Nephron (organoid): ENCODE measurements at regions not wholly inside any gene's neighbourhood (a gene's known extent, or its start where the extent isn't known, plus 50 kb on each side); places are given as distances from the start of the nearest gene placed in this dataset.

Experiments
- H3K27ac Mint-ChIP-seq, 3 experiments: 2 replicates each; pipeline ENCODE4 v1.8.0; 2020; ENCODE audit warnings: mixed read lengths in 3 of 3, mild to moderate bottlenecking in 2 of 3, moderate library complexity in 1 of 3
- H3K27me3 Mint-ChIP-seq: 2 replicates; pipeline ENCODE4 v1.8.0; 2021; ENCODE audit warnings: low read depth, mild to moderate bottlenecking, moderate library complexity, mixed read lengths
- H3K36me3 Mint-ChIP-seq: 2 replicates; pipeline ENCODE4 v1.8.0; 2020; ENCODE audit warnings: low read depth, mixed read lengths
- H3K4me1 Mint-ChIP-seq: 2 replicates; pipeline ENCODE4 v1.8.0; 2020; ENCODE audit warnings: mixed read lengths
- H3K4me3 Mint-ChIP-seq, 3 experiments: 2 replicates each; pipeline ENCODE4 v1.8.0; 2020; ENCODE audit warnings: mild to moderate bottlenecking in 3 of 3, mixed read lengths in 3 of 3, moderate library complexity in 2 of 3
- H3K9me3 Mint-ChIP-seq: 2 replicates; pipeline ENCODE4 v1.8.0; 2020; ENCODE audit warnings: mixed read lengths
- TF ChIP-seq, protein P1 (sequence below), 3 experiments: fragments of 200-600 bp; sonication (generic); IDR thresholded peaks; one replicate each; pipeline ENCODE4 v1.5.0; 2021; ENCODE audit warnings: antibody characterized with exemption in 3 of 3; ENCODE audit not compliant: unreplicated experiment in 3 of 3

DNA sequence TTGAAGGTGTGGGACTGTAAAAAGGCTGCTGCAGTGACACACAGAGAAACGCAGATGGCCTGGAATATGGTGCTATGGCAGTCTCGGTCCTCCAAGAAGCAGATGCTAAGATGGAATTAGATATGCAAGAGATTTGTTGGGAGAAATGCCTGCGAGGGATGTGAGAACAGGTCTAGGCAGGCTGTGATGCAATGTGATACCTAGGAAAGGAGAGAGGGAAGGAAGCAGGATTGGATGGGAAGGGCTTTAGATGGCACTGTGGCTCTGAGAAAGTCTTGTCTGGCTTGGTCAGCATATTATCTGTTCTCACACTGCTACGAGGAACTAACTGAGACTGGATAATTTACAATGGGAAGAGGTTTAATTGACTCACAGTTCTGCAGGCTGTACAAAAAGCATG lies 374.4 kb downstream of the BCAT1 start:
- Mint-ChIP-seq H3K9me3 (peaks cover 21% of the 10 kb centered on the region), H3K27ac (no peak overlapping the region), H3K27me3 (no peaks in the 10 kb centered on the region), H3K4me3 (no peak overlapping the region), H3K36me3 (peaks cover 7% of the 10 kb centered on the region), H3K4me1 (no peaks in the 10 kb centered on the region)
- TF ChIP-seq, protein P1, sequence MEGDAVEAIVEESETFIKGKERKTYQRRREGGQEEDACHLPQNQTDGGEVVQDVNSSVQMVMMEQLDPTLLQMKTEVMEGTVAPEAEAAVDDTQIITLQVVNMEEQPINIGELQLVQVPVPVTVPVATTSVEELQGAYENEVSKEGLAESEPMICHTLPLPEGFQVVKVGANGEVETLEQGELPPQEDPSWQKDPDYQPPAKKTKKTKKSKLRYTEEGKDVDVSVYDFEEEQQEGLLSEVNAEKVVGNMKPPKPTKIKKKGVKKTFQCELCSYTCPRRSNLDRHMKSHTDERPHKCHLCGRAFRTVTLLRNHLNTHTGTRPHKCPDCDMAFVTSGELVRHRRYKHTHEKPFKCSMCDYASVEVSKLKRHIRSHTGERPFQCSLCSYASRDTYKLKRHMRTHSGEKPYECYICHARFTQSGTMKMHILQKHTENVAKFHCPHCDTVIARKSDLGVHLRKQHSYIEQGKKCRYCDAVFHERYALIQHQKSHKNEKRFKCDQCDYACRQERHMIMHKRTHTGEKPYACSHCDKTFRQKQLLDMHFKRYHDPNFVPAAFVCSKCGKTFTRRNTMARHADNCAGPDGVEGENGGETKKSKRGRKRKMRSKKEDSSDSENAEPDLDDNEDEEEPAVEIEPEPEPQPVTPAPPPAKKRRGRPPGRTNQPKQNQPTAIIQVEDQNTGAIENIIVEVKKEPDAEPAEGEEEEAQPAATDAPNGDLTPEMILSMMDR (IDR thresholded peaks at IDR 0.05; ENCODE audit: unreplicated experiment in 3 of 3), result no peak

DNA sequence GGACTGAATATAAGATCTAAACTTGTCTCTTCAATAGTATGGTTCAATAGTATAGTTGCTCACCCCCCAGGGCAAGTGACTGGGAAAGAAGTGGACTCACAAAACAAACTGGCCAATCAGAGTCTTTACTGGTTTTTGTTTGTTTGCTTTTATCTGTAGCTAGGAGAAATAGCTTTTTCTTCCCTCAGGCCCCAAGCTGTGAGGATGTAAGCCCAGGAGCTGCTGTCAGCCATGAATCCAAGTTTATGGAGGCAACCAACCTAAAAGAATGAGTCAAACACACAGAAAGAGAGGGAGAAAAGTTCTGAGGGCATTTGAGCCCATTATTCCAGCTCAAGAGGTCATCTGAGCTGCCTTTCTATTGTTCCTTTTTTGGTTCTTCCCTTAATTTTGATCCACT lies 375.3 kb downstream of the BCAT1 start:
- no peaks in the 10 kb centered on the region for H3K27me3 Mint-ChIP-seq
- H3K9me3 Mint-ChIP-seq, result peaks cover 12% of the 10 kb centered on the region
- TF ChIP-seq, protein P1 (IDR thresholded peaks at IDR 0.05; ENCODE audit: unreplicated experiment in 3 of 3), result no peak
- no peak overlapping the region for H3K27ac Mint-ChIP-seq
- no peaks in the 10 kb centered on the region for H3K4me1 Mint-ChIP-seq
- no peaks in the 10 kb centered on the region for H3K36me3 Mint-ChIP-seq
- H3K4me3 Mint-ChIP-seq, result no peak overlapping the region

DNA sequence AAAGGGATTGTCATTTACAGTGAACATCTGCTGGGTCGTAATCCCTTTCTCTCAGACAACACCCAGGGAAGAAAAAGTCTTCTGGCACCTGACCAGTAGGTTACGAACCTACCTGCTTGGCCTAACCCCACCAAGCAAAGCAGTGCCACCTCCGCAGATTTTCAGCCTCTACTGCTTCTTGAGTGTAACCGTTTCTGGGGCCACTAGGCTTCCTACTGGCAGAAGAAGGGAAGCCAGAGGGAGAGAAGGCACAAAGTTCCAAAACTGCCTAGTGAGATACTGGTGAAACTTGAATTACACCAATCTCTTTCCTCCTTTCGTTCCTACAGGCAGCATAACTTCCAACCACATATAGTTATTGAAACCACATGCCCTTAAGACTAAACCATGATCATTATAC lies 383.6 kb downstream of the BCAT1 start:
- Mint-ChIP-seq H3K27ac (no peak overlapping the region), H3K36me3 (no peaks in the 10 kb centered on the region)

DNA sequence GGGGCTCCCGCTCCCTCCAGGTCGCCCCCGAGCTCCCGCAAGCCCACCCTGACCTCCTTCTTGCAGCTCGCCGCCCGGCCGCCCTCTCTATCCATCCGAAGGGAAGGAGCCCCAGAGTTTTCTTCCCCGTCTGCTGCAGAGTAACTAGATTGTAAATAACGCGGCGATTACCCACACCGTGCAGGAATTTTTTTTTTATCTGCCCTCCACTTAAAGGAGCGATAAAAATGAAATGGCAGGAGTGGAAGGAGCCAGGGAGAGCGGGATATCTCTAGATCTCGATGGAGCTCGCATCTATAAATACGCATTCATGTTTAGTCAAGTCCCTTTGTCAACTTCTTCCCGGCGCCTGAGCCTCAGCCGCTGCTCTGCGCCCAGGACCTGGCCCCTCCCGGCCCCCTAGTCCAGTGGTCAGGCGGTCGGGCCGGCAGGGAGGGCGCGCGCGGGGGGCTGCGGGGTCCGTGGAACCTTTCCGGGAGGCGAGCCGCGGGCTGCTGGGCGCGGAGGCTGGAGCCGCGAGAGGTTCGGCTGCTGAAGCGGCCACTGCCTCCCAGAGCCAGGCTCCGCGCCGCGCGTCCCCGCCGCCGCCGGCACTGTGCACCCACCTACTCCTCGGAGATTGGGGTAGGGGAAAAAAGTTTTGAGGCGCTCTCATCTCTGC lies 386.0 kb downstream of the BCAT1 start:
- no peaks in the 10 kb centered on the region for H3K9me3 Mint-ChIP-seq
- H3K4me3 Mint-ChIP-seq, result peak overlapping the region; percentile 90 to 98 (median 95)
- peaks cover 33% of the 10 kb centered on the region for H3K27me3 Mint-ChIP-seq
- H3K36me3 Mint-ChIP-seq, result no peaks in the 10 kb centered on the region
- peak overlapping the region; percentile 88 to 96 (median 95) for H3K27ac Mint-ChIP-seq
- H3K4me1 Mint-ChIP-seq, result peaks cover 30% of the 10 kb centered on the region
- TF ChIP-seq, protein P1 (IDR thresholded peaks at IDR 0.05; ENCODE audit: unreplicated experiment in 3 of 3), result no peak

More for the DNA sequence above, 383.6 kb downstream of the BCAT1 start:
- Mint-ChIP-seq H3K4me1 (peaks cover 22% of the 10 kb centered on the region), H3K9me3 (no peaks in the 10 kb centered on the region), H3K27me3 (peaks cover 33% of the 10 kb centered on the region), H3K4me3 (peak overlapping the region; percentile 26 to 98 (median 95))
- TF ChIP-seq, protein P1 (IDR thresholded peaks at IDR 0.05; ENCODE audit: unreplicated experiment in 3 of 3), result no peak

DNA sequence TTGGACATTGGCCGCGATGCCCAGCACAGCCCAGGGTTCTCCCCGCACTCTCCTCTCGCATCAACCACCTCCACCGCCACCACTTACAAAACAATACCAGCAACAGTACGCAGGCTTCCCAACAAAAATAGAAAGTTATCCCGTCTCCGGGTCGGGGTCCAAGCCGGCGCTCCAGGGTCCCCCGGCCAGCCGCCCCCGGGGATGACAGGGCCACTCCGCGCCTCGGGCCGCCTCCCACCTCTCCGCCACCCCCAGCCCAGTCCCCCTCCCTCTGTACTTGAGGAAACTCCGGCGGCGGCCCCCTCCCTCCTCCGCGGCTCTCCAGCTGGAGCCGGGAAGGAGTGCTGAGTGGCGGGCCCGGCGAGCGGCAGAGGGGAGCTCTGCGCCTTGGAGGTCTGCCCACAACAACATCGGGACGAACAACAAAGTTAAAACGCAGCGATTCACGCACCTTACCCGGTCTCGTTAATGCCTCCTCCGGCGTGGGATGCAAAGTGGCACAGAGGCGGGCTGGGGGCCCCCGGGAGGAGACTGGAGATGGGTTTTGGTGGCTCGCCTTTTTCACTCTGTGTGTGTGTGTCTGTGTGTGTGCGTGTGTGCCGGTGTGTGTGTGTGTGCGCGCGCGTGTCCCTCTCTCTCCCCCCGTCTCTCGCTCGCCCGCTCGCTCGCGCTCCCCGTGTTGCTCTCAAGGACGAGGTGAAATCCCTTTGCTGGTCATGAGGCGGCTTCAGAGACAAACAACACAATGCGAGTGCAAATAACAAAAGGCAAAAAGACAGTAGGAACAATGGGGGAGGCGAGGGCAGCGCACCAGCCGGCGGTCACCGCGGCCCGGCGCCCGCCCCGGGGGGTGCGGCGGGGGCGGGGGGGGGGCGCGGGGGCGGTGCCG lies 386.8 kb downstream of the BCAT1 start:
- TF ChIP-seq, protein P1 (IDR thresholded peaks at IDR 0.05; ENCODE audit: unreplicated experiment in 3 of 3), result no peak

More for the DNA sequence above, 386.8 kb downstream of the BCAT1 start:
- Mint-ChIP-seq H3K27me3 (peaks cover 33% of the 10 kb centered on the region), H3K4me3 (peak overlapping the region; percentile 90 to 94 (median 91)), H3K36me3 (no peaks in the 10 kb centered on the region), H3K4me1 (peaks cover 30% of the 10 kb centered on the region), H3K9me3 (no peaks in the 10 kb centered on the region), H3K27ac (peak overlapping the region; percentile 87 to 95 (median 88))
